C4-2B (cell line): ENCODE measurements at regions not wholly inside any gene's neighbourhood (a gene's known extent, or its start where the extent isn't known, plus 50 kb on each side); places are given as distances from the start of the nearest gene placed in this dataset.

Experiments
- ZFX ChIP-seq: fragments of 450-650 bp; IDR thresholded peaks from 2 replicates; pipeline ENCODE4 v1.6.1; 2017
- TF ChIP-seq, protein P1 (sequence below): fragments of 450-650 bp; conservative IDR thresholded peaks from 2 replicates; pipeline ENCODE4 v1.5.1; 2017; ENCODE audit warnings: mild to moderate bottlenecking

DNA sequence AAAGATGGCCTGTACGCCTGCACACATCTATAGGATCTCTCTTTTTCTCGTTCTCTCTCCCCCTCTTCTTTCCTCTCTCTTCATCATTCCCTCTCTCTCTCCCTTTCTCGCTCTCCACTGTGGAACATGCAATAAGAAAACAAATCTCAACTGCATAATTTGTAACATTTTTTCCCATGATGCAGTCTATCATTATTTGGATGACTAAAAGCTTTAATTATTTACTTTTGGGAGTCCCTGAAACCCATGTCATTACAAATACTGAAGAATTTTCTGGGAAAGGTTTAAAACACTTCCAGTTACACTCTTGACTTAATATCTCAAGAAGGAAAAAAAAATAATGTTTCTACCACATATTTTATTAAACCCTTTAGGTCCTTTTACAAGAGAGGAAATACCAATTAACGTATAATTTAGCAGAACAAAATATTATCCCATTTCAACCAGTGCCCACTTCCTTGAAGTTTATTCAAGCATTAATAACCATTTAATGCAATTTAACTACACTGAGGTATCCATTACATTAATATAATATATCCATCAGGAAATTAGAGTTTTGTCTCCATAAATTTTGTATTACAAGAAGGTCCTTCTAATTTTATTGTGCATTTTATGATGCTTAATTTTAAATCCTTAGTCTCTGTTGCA, 1615.2 kb upstream of the ACVR2A start:
- TF ChIP-seq, protein P1, sequence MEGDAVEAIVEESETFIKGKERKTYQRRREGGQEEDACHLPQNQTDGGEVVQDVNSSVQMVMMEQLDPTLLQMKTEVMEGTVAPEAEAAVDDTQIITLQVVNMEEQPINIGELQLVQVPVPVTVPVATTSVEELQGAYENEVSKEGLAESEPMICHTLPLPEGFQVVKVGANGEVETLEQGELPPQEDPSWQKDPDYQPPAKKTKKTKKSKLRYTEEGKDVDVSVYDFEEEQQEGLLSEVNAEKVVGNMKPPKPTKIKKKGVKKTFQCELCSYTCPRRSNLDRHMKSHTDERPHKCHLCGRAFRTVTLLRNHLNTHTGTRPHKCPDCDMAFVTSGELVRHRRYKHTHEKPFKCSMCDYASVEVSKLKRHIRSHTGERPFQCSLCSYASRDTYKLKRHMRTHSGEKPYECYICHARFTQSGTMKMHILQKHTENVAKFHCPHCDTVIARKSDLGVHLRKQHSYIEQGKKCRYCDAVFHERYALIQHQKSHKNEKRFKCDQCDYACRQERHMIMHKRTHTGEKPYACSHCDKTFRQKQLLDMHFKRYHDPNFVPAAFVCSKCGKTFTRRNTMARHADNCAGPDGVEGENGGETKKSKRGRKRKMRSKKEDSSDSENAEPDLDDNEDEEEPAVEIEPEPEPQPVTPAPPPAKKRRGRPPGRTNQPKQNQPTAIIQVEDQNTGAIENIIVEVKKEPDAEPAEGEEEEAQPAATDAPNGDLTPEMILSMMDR, result no peak
- TF ChIP-seq ZFX, result no peak
